ENCODE measurements at regions not wholly inside any gene's neighbourhood (a gene's known extent, or its start where the extent isn't known, plus 50 kb on each side); places are given as distances from the start of the nearest gene placed in this dataset.
"Not testable (repeated sequence)": the region's sequence is repeated elsewhere in the genome, so short reads cannot be mapped to it uniquely, and the experiment has no call there.

DNA sequence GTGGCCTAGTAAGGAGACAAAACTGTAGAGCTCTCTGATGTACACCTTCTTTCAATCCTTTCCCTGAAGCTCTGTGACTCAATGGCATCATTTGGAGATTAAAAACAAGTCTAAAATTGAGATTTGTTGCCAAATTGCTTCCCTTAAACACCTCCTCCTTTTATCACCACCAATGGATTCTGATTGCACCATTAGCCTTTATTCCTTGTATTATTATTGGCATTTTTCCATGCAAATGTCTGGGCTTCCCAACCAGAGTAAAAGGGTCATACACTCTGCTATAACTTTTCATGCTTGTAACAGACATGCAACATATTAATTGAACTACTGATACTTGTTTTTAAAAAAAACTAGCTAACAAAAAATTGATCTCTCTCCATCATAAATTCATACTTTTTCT, 124.2 kb downstream of the CCDC34 start:
- Mint-ChIP-seq H3K27me3 (peaks cover 1% of the 10 kb centered on the region), H3K4me3 (no peak overlapping the region), H3K36me3 (no peaks in the 10 kb centered on the region), H3K9me3 (no peaks in the 10 kb centered on the region), H3K4me1 (ENCODE audit: low read depth) (no peaks in the 10 kb centered on the region), H3K27ac (no peak overlapping the region)
- ChIA-PET CTCF (interaction anchor here (0.7 kb wide), 1 partner anchor 38 kb away, joined by 3 read pairs; no protein-coding TSS in a partner anchor), POLR2A (no interaction called here)
- no peak for DNase-seq
- intact Hi-C loops (cut with micrococcal nuclease) = no loop called here

DNA sequence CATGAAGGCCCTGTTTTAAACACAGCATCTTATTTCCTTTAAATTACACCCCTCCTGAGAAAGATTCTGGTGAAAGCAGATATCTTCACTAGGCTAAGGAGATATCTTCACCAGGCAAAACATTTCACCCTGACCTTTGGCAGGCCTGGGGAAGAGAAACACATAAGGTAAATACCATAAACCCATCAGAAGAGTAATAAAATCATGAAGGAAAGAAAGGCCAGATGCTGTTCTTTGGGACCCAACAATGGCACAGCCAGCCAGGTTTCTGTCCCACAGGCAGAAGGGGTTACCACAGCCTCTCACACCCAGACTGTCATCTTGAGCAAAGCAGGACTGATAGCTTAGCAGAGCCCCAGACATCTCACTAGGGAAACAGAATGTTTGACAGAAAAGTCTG, 125.4 kb downstream of the CCDC34 start:
- no peak for DNase-seq
- intact Hi-C loops (cut with micrococcal nuclease) = no loop called here
- Mint-ChIP-seq H3K27me3 (peaks cover 2% of the 10 kb centered on the region), H3K27ac (no peak overlapping the region), H3K4me1 (ENCODE audit: low read depth) (no peaks in the 10 kb centered on the region), H3K9me3 (no peaks in the 10 kb centered on the region), H3K4me3 (no peak overlapping the region), H3K36me3 (no peaks in the 10 kb centered on the region)
- POLR2A ChIA-PET = no interaction called here
- CTCF ChIA-PET = no interaction called here

DNA sequence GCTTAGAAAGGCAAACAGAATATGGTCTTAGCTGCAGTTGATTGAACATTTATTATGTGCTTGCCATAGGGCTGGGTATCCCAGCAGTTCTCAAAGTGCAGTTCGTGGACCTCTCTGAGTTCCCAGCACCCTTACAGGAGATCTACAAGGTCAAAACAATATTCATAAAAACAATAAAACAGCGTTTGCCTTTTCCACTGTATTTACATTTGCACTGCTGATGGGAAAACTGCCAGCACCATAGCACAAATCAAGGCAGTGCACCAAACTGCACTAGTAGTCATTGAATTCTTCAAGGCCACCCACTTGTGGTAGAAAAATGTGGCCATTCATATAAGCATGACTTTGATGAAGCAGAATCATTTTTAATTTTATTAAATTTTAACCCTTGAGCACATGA, 128.1 kb downstream of the CCDC34 start:
- Mint-ChIP-seq H3K36me3 (no peaks in the 10 kb centered on the region), H3K9me3 (no peaks in the 10 kb centered on the region), H3K27ac (no peak overlapping the region), H3K4me3 (no peak overlapping the region), H3K4me1 (ENCODE audit: low read depth) (no peaks in the 10 kb centered on the region), H3K27me3 (peaks cover 3% of the 10 kb centered on the region)
- intact Hi-C loops (cut with micrococcal nuclease) = no loop called here
- ChIA-PET POLR2A (no interaction called here), CTCF (interaction anchor here (1.2 kb wide), 1 partner anchor 936 kb away, joined by 3 read pairs; no protein-coding TSS in a partner anchor)
- DNase-seq = no peak

DNA sequence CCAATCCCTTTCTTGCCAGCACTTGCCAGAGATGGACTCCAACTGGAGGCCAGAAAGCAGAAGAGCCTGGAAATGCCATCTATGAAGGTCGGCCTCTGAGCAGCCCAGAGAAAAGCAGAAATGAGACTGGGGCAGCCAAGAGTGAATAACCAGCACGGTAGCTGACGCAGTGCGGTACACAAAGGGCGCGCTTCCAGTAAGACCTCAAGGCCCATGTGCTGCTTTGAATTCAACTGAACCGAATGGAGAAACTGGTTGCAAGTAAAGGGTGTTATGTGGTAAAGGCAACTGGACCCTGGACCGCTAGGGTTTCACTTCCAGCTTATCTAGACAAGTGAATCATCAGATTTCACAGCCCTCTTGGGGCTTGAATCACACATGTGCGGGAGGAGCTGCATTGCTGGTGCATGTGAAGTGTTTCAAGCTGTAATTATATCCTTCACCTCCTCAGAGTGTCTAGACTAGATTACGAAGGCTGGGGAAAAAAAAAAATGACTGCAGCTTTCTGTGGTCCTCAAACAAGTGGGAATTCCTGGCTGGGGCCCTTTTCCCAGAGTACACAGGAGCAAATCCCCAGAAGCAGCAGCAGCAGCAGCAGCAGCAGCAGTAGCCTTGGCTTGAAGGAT, 128.9 kb downstream of the CCDC34 start:
- DNase-seq = no peak
- H3K4me1 Mint-ChIP-seq (ENCODE audit: low read depth) = no peaks in the 10 kb centered on the region
- H3K9me3 Mint-ChIP-seq = no peaks in the 10 kb centered on the region
- CTCF ChIA-PET = interaction anchor here (0.9 to 1.1 kb wide), 2 partner anchors 23 to 31 kb away, joined by 3 read pairs; no protein-coding TSS in a partner anchor
- no peak overlapping the region for H3K27ac Mint-ChIP-seq
- intact Hi-C loops (cut with micrococcal nuclease) = no loop called here
- peaks cover 3% of the 10 kb centered on the region for H3K27me3 Mint-ChIP-seq
- POLR2A ChIA-PET = no interaction called here
- no peak overlapping the region for H3K4me3 Mint-ChIP-seq
- H3K36me3 Mint-ChIP-seq = no peaks in the 10 kb centered on the region

DNA sequence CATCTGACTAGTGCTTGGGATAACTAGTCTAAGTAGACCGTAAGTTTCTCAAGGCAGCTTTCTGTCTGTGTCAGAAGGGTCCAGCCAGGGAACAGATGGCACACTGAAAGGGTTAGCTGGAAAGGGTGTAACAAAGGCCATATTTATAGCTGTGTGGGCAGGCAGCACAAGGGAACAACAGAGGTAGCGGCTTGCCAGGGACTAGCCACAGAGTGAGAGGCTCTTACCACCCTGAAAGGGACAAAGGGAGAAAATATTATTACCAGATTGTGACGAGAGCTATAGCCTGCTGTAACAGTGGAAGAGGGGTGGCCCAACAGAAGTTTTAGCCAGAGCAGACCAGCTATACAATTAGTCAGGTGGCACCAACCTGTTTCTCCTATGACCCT, 129.4 kb downstream of the CCDC34 start:
- ChIA-PET POLR2A (no interaction called here), CTCF (interaction anchor here (0.9 to 1.1 kb wide), 2 partner anchors 22 to 30 kb away, joined by 3 read pairs; no protein-coding TSS in a partner anchor)
- H3K9me3 Mint-ChIP-seq = no peaks in the 10 kb centered on the region
- H3K4me3 Mint-ChIP-seq = no peak overlapping the region
- no peak overlapping the region for H3K27ac Mint-ChIP-seq
- H3K27me3 Mint-ChIP-seq = peaks cover 3% of the 10 kb centered on the region
- no peak for DNase-seq
- H3K4me1 Mint-ChIP-seq (ENCODE audit: low read depth) = no peaks in the 10 kb centered on the region
- H3K36me3 Mint-ChIP-seq = no peaks in the 10 kb centered on the region
- intact Hi-C loops (cut with micrococcal nuclease) = no loop called here

DNA sequence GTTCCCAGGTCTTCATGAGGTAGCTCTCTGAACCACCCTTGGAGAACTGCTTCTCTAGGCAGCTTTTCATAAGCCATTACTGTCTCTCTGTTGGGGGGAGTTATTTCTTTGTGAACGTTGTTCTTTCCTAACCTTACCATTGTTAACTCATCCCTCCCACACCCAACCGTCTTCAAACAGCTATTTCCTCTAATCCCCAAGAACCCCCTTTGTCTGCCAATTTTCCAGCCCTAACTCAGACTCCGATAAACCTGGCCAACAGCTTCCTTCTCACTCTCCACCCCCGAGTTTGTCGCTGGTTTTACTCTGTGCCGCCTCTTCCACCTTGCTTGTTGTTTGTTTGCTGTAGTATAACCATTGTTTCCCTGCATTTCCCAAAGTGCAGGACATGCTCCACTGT, 131.5 kb downstream of the CCDC34 start:
- no peak overlapping the region for H3K4me3 Mint-ChIP-seq
- H3K36me3 Mint-ChIP-seq = no peaks in the 10 kb centered on the region
- H3K27me3 Mint-ChIP-seq = peaks cover 3% of the 10 kb centered on the region
- no peaks in the 10 kb centered on the region for H3K4me1 Mint-ChIP-seq (ENCODE audit: low read depth)
- H3K27ac Mint-ChIP-seq = no peak overlapping the region
- POLR2A ChIA-PET = no interaction called here
- intact Hi-C loops (cut with micrococcal nuclease) = no loop called here
- DNase-seq = no peak
- CTCF ChIA-PET = no interaction called here
- no peaks in the 10 kb centered on the region for H3K9me3 Mint-ChIP-seq

DNA sequence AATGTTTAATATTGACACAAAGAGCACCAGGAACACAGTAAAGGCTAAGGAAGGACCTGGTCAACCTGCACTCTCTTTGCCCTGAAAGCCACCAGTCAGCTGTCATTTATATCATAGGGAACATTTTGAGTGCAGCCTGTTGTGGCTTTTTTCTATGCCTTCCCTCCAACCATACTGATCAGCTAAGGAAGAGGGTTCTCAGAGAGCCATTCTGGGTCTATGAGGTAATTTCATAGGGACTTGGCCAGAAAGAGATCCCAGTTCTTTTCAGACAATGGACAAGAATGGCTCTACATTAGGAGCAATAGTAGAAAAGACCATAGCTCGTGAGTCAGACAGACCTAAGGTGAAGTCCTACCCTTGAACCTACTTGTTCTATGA, 132.8 kb downstream of the CCDC34 start:
- Mint-ChIP-seq H3K4me3 (no peak overlapping the region), H3K27ac (no peak overlapping the region), H3K9me3 (no peaks in the 10 kb centered on the region), H3K4me1 (ENCODE audit: low read depth) (no peaks in the 10 kb centered on the region), H3K36me3 (no peaks in the 10 kb centered on the region), H3K27me3 (peaks cover 3% of the 10 kb centered on the region)
- intact Hi-C loops (cut with micrococcal nuclease) = no loop called here
- POLR2A ChIA-PET = no interaction called here
- CTCF ChIA-PET = no interaction called here
- no peak for DNase-seq

DNA sequence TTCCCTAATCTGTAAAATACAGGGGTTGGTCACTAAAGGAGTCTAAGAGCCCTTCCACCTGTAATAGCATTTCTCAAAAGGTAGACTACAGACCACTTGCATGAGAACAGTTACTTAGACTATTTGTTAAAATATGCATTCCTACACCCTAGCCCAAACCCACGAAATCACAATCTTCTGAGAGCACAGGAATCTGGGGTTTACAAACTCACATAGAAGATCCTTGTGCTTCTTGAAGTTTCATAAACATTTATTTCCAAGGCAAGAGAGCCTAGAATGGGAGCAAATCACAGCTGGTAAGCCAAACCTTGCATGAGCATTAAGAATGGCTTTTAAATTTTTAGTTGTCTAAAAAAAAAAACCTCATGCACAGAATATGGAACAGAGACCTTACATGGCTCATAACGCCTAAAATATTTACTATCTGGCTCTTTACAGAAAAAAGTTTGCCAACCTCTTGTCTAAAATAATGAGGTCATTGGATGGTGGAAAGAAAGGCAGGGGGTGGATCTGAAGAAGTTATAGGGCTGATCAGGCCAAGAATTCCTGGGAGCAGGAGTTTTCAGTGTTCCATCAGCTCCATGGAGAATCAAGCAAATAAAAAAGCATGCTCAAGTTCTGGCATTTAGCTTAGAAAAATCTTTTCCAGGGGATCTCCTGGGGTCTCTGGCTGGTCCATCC, 133.4 kb downstream of the CCDC34 start:
- H3K4me3 Mint-ChIP-seq = no peak overlapping the region

DNA sequence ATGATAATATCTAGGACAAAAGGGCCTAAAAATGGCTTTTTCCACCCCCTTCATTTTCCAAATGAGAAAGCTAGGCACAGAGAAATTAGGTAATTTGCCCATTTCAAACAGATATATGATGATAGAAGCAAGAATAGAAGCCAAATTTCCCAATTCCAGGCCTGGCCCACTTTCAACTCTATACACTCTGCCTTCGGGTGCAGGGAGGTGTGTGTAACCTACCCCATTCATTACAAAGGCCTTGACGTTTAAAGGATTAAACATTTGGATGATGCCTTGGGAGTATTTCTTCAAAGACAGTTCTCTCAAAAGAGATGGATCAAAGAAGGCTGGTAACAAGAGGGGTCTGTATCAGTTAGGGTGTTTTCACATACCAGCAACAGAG, 134.1 kb downstream of the CCDC34 start:
- no peak overlapping the region for H3K27ac Mint-ChIP-seq
- H3K9me3 Mint-ChIP-seq = no peaks in the 10 kb centered on the region
- ChIA-PET CTCF (interaction anchor here (1.2 kb wide), 1 partner anchor 15 kb away, joined by 3 read pairs; no protein-coding TSS in a partner anchor), POLR2A (interaction anchor here (0.5 kb wide), 1 partner anchor 36 kb away, joined by 3 read pairs; no protein-coding TSS in a partner anchor)
- no peaks in the 10 kb centered on the region for H3K36me3 Mint-ChIP-seq
- DNase-seq = no peak
- intact Hi-C loops (cut with micrococcal nuclease) = no loop called here
- H3K27me3 Mint-ChIP-seq = peaks cover 3% of the 10 kb centered on the region
- H3K4me3 Mint-ChIP-seq = no peak overlapping the region
- H3K4me1 Mint-ChIP-seq (ENCODE audit: low read depth) = no peaks in the 10 kb centered on the region

More for the DNA sequence above, 133.4 kb downstream of the CCDC34 start:
- Mint-ChIP-seq H3K9me3 (no peaks in the 10 kb centered on the region), H3K27ac (no peak overlapping the region), H3K4me1 (ENCODE audit: low read depth) (no peaks in the 10 kb centered on the region), H3K27me3 (peaks cover 3% of the 10 kb centered on the region), H3K36me3 (no peaks in the 10 kb centered on the region)
- POLR2A ChIA-PET = no interaction called here
- CTCF ChIA-PET = no interaction called here
- intact Hi-C loops (cut with micrococcal nuclease) = no loop called here
- DNase-seq = no peak

DNA sequence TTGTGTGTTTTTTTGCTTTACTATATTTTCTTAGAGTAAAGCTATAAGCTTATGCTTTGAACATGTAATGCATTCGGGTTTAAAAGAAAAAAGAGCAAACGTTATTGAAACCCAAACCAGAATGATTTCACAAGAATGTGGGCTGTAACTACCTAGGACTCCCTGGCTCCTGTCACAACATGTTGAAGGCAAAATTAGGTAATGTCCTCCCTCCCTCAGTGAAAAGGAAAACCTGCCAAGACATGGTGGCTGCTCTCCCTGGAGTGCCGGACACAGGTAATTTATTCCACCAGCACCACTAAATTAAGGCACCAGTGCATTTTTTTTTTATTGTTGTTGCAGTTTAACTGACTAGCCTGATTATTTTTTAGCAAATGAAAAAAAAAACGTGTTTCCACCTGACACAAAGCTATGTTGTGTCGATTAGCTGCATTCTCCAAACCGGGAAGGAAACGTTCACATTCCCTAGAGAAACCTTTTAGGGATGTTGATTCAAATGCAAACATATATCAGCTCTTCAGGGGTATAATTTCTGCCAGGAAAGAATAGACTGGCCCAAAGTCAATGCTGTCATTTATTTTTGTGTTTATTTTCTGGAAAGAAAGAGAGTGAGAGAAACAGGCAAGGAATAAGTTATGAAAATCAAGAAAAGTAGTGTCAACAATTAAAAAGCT, 134.6 kb downstream of the CCDC34 start:
- H3K36me3 Mint-ChIP-seq = no peaks in the 10 kb centered on the region
- no peak for DNase-seq
- H3K9me3 Mint-ChIP-seq = no peaks in the 10 kb centered on the region
- intact Hi-C loops (cut with micrococcal nuclease) = no loop called here
- H3K27ac Mint-ChIP-seq = no peak overlapping the region
- H3K27me3 Mint-ChIP-seq = peaks cover 3% of the 10 kb centered on the region
- CTCF ChIA-PET = interaction anchor here (1.2 kb wide), 1 partner anchor 15 kb away, joined by 3 read pairs; no protein-coding TSS in a partner anchor
- H3K4me3 Mint-ChIP-seq = no peak overlapping the region
- H3K4me1 Mint-ChIP-seq (ENCODE audit: low read depth) = no peaks in the 10 kb centered on the region
- POLR2A ChIA-PET = interaction anchor here (0.5 kb wide), 1 partner anchor 37 kb away, joined by 3 read pairs; no protein-coding TSS in a partner anchor

DNA sequence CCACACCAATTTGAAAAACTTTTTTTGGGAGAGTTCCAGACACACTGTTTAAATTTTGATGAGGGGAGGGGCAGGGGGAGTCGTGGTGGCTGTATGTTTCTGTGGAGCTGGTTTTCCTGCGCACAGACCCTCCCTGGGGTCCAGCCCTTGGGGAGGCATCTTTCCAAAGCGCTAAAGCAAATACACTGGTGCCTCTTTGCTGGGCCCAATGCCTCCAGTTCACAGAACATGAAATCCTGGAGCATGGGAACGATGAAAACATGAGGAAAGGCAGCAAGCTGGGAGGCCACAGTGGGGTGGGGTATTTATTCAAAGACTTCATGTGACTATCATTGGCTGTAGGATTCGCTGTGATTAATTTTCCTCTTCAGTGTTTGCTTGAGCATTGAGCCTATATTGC, 135.3 kb downstream of the CCDC34 start:
- Mint-ChIP-seq H3K4me3 (no peak overlapping the region), H3K36me3 (no peaks in the 10 kb centered on the region), H3K27ac (no peak overlapping the region), H3K9me3 (no peaks in the 10 kb centered on the region), H3K27me3 (peaks cover 3% of the 10 kb centered on the region), H3K4me1 (ENCODE audit: low read depth) (no peaks in the 10 kb centered on the region)
- intact Hi-C loops (cut with micrococcal nuclease) = no loop called here
- ChIA-PET CTCF (no interaction called here), POLR2A (no interaction called here)
- no peak for DNase-seq

DNA sequence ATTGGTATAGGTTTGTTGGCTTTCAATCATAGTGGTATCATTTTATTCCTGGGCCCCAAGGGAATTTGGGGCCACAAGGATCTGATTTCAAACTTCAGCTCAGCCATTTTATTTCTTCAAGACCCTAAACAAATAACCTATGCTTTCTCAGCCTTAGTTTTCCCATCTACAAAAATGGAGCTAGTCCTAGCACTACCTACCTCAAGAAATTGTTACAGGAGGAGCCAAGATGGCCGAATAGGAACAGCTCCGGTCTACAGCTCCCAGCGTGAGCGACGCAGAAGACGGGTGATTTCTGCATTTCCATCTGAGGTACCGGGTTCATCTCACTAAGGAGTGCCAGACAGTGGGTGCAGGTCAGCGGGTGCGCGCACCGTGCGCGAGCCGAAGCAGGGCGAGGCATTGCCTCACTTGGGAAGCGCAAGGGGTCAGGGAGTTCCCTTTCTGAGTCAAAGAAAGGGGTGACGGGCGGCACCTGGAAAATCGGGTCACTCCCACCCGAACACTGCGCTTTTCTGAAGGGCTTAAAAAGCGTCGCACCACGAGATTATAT, 143.5 kb downstream of the CCDC34 start:
- DNase-seq; H3K4me1 Mint-ChIP-seq (ENCODE audit: low read depth); H3K4me3 Mint-ChIP-seq; POLR2A ChIA-PET; H3K36me3 Mint-ChIP-seq; H3K9me3 Mint-ChIP-seq; CTCF ChIA-PET; H3K27ac Mint-ChIP-seq; intact Hi-C loops (cut with micrococcal nuclease): not testable (repeated sequence)
- peaks cover 12% of the 10 kb centered on the region for H3K27me3 Mint-ChIP-seq

All from activated CD4-positive, alpha-beta memory T cell treated with anti-CD3 and anti-CD28 coated beads for 36 hours (primary cell).